Caco-2 (cell line): ENCODE measurements at regions not wholly inside any gene's neighbourhood (a gene's known extent, or its start where the extent isn't known, plus 50 kb on each side); places are given as distances from the start of the nearest gene placed in this dataset.

Source experiments
- BruUV-seq: library from RNA; stranded (reverse); fragments of 400-500 nt; replicated peaks from 2 replicates; lab custom pipeline; 2021; lab: Mats Ljungman, UMichigan
- CTCF ChIA-PET: fragments of 300-600 bp; sonication (Branson Sonifier 250); formaldehyde crosslinking; loops from one replicate; lab custom pipeline; 2022; ENCODE audit warnings: antibody characterized with exemption; lab: Charles Lee
- POLR2A ChIA-PET: fragments of 300-600 bp; sonication (Branson Sonifier 250); formaldehyde crosslinking; loops from one replicate; lab custom pipeline; 2022; ENCODE audit warnings: antibody characterized with exemption; lab: Charles Lee
- DNase-seq, 2 experiments: peaks; one replicate each; pipeline versions ENCODE4 v3.0.0 to v3.0.0-alpha.2; 2020 to 2022
- H3K27me3 ChIP-seq: replicated peaks from 2 replicates; pipeline ENCODE4 v1.6.0; 2011; ENCODE audit warnings: low read length; ENCODE audit not compliant: control insufficient read depth, insufficient read depth
- H3K36me3 ChIP-seq: 2 replicates; pipeline ENCODE4 v1.5.1; 2011; ENCODE audit warnings: low read length; ENCODE audit not compliant: control insufficient read depth, insufficient read depth
- H3K4me1 ChIP-seq: fragments of 250-450 bp; sonication (Bioruptor Pico); 2 replicates; pipeline ENCODE4 v1.5.1; 2020; ENCODE audit warnings: mild to moderate bottlenecking
- H3K4me3 ChIP-seq: 2 replicates; pipeline ENCODE4 v1.5.1; 2011; ENCODE audit warnings: low read depth, mild to moderate bottlenecking, control low read depth, low read length
- H3K9me3 ChIP-seq: fragments of 250-450 bp; sonication (Bioruptor Pico); 2 replicates; pipeline ENCODE4 v1.5.1; 2020; ENCODE audit warnings: mild to moderate bottlenecking, moderate library complexity
- H3K27ac Mint-ChIP-seq: one replicate; pipeline ENCODE4 v1.8.0; 2022; ENCODE audit warnings: mixed read lengths; ENCODE audit not compliant: unreplicated experiment
- H3K27me3 Mint-ChIP-seq: one replicate; pipeline ENCODE4 v1.8.0; 2022; ENCODE audit warnings: mixed read lengths; ENCODE audit not compliant: insufficient read depth, unreplicated experiment
- H3K36me3 Mint-ChIP-seq: one replicate; pipeline ENCODE4 v1.8.0; 2022; ENCODE audit warnings: mild to moderate bottlenecking, mixed read lengths; ENCODE audit not compliant: insufficient read depth, unreplicated experiment
- H3K4me1 Mint-ChIP-seq: one replicate; pipeline ENCODE4 v1.8.0; 2022; ENCODE audit warnings: low read depth, mixed read lengths; ENCODE audit not compliant: unreplicated experiment
- H3K4me3 Mint-ChIP-seq: one replicate; pipeline ENCODE4 v1.8.0; 2022; ENCODE audit warnings: mild to moderate bottlenecking, moderate library complexity, mixed read lengths; ENCODE audit not compliant: unreplicated experiment
- H3K9me3 Mint-ChIP-seq: one replicate; pipeline ENCODE4 v1.8.0; 2022; ENCODE audit warnings: mixed read lengths; ENCODE audit not compliant: unreplicated experiment
- intact Hi-C: fragments of 100-400 bp; cut with micrococcal nuclease; formaldehyde crosslinking; loops from one replicate; pipeline ENCODE4 v1.10.0; 2022; ENCODE audit not compliant: unreplicated experiment
- TF ChIP-seq, protein P1 (sequence below), 2 experiments: fragments of 200-600 bp in 1 of 2; IDR thresholded peaks; 1 replicate in 1 of 2; 2 replicates in 1 of 2; pipeline versions ENCODE4 v1.5.1 to v1.8.0; 2011 to 2022; ENCODE audit warnings: antibody characterized with exemption in 1 of 2, control low read depth in 1 of 2, inconsistent platforms in 1 of 2, low read depth in 1 of 2, low read length in 1 of 2, mild to moderate bottlenecking in 1 of 2, moderate library complexity in 1 of 2; ENCODE audit not compliant: insufficient read depth in 1 of 2, severe bottlenecking in 1 of 2, unreplicated experiment in 1 of 2

DNA sequence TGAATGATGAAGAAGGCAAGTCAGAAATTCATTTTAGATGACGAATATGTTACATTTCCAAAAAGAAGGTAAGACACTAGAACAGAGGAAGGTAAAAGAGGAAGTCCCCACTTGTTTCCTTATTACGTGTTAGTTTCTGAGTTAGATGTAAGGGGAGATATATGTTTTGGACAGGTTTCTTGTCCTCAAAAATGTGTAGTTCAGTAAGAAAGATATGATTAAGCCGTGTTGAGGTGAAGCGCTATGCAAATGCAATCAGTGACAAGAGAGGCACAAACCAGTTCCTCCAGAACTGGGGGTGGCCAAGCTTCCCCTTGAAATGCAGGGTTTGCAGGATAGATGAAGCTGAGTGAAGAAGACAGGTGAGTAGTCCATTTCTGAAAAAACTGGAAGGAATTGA lies 293.3 kb upstream of the RUNX1 start:
- intact Hi-C loops = no loop called here
- Mint-ChIP-seq H3K9me3 (peaks cover 18% of the 10 kb centered on the region), H3K27me3 (peaks cover 2% of the 10 kb centered on the region), H3K4me1 (peaks cover 8% of the 10 kb centered on the region), H3K4me3 (no peak overlapping the region), H3K36me3 (peaks cover 6% of the 10 kb centered on the region), H3K27ac (no peak overlapping the region)
- no TSS peak for BruUV-seq
- no peaks in the 10 kb centered on the region for H3K36me3 ChIP-seq
- no peak overlapping the region for H3K4me3 ChIP-seq
- H3K27me3 ChIP-seq = no peaks in the 10 kb centered on the region
- CTCF ChIA-PET = no interaction called here
- TF ChIP-seq, protein P1, sequence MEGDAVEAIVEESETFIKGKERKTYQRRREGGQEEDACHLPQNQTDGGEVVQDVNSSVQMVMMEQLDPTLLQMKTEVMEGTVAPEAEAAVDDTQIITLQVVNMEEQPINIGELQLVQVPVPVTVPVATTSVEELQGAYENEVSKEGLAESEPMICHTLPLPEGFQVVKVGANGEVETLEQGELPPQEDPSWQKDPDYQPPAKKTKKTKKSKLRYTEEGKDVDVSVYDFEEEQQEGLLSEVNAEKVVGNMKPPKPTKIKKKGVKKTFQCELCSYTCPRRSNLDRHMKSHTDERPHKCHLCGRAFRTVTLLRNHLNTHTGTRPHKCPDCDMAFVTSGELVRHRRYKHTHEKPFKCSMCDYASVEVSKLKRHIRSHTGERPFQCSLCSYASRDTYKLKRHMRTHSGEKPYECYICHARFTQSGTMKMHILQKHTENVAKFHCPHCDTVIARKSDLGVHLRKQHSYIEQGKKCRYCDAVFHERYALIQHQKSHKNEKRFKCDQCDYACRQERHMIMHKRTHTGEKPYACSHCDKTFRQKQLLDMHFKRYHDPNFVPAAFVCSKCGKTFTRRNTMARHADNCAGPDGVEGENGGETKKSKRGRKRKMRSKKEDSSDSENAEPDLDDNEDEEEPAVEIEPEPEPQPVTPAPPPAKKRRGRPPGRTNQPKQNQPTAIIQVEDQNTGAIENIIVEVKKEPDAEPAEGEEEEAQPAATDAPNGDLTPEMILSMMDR (IDR thresholded peaks at IDR 0.05; ENCODE audit: insufficient read depth in 1 of 2, low read depth in 1 of 2, low read length in 1 of 2, severe bottlenecking in 1 of 2, unreplicated experiment in 1 of 2) = no peak
- H3K9me3 ChIP-seq = no peaks in the 10 kb centered on the region
- peaks cover 5% of the 10 kb centered on the region; the same call in 1 of the 2 replicates for H3K4me1 ChIP-seq
- DNase-seq = no peak
- POLR2A ChIA-PET = no interaction called here

DNA sequence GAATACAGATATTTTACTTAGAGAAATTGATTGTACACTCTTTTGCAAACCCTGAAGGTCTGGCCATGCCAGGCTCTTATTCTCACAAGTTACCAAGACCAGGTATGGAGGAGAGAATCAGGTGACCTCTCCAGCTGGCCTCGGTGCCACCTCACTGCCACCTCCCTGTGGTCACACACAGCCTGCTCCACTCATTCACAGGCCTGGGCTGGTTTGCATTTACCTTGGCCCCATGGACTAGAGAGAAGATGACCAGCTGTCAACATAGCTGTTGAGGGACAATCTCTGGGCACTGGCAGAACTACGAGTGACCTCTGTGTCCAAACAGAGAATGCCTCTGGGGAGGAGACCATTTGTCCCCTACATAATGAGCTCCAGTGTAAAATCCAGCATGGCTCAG lies 291.2 kb upstream of the RUNX1 start:
- Histone ChIP-seq H3K9me3 (no peaks in the 10 kb centered on the region), H3K4me3 (no peak overlapping the region), H3K27me3 (no peaks in the 10 kb centered on the region), H3K4me1 (peaks cover 5% of the 10 kb centered on the region; the same call in 1 of the 2 replicates), H3K36me3 (no peaks in the 10 kb centered on the region)
- Mint-ChIP-seq H3K4me1 (peaks cover 8% of the 10 kb centered on the region), H3K4me3 (no peak overlapping the region), H3K36me3 (peaks cover 7% of the 10 kb centered on the region), H3K9me3 (peaks cover 10% of the 10 kb centered on the region), H3K27ac (no peak overlapping the region), H3K27me3 (no peaks in the 10 kb centered on the region)
- DNase-seq = no peak
- no TSS peak for BruUV-seq
- CTCF ChIA-PET = no interaction called here
- POLR2A ChIA-PET = no interaction called here
- intact Hi-C loops = no loop called here
- TF ChIP-seq, protein P1 (IDR thresholded peaks at IDR 0.05; ENCODE audit: insufficient read depth in 1 of 2, low read depth in 1 of 2, low read length in 1 of 2, severe bottlenecking in 1 of 2, unreplicated experiment in 1 of 2) = no peak

DNA sequence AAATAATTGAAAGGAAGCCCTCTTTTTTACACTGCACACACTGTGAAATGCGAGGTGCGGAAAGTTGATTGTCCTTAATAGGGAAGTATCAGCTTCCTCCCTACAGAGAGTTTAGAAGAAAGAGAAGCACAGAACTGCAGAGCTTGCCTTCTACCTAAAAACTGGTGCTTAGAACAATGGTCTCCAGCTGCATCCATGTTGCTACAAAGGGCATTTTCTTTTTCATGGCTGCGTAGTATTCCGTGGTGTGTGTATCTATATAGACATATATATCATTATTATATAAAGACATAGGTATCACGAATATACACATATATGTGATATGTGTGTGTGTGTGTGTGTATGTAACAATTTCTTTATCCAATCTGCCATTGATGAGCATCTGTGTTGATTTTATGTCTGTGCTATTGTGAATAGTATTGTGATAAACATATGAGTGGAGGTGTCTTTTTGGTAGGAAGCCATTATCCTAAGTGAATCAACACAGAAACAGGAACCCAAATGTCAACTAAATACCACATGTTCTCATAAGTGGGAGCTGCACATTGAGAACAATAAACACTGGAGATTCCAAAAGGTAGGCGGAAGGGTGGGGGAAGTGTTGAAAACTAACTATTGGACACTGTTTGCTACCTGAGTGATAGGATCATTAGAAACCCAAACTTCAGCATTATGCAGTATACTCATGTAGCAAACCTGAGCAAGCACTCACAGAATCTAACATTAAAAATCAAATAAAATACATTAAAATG lies 290.0 kb upstream of the RUNX1 start:
- no peaks in the 10 kb centered on the region for H3K36me3 ChIP-seq
- ChIA-PET CTCF (interaction anchor here (0.6 kb wide), 1 partner anchor 291 kb away, joined by 3 read pairs; no protein-coding TSS in a partner anchor), POLR2A (no interaction called here)
- peaks cover 8% of the 10 kb centered on the region for H3K4me1 Mint-ChIP-seq
- no peak overlapping the region for H3K4me3 ChIP-seq
- no peak for DNase-seq
- no peaks in the 10 kb centered on the region for H3K27me3 ChIP-seq
- peaks cover 7% of the 10 kb centered on the region for H3K36me3 Mint-ChIP-seq
- peaks cover 10% of the 10 kb centered on the region for H3K9me3 Mint-ChIP-seq
- TF ChIP-seq, protein P1 (IDR thresholded peaks at IDR 0.05; ENCODE audit: insufficient read depth in 1 of 2, low read depth in 1 of 2, low read length in 1 of 2, severe bottlenecking in 1 of 2, unreplicated experiment in 1 of 2) = no peak
- H3K9me3 ChIP-seq = no peaks in the 10 kb centered on the region
- H3K27me3 Mint-ChIP-seq = no peaks in the 10 kb centered on the region
- no peak overlapping the region for H3K27ac Mint-ChIP-seq
- no TSS peak for BruUV-seq
- H3K4me3 Mint-ChIP-seq = no peak overlapping the region
- peaks cover 5% of the 10 kb centered on the region; the same call in 1 of the 2 replicates for H3K4me1 ChIP-seq
- intact Hi-C loops = no loop called here
